T-helper 1 cell treated with Interleukin-12 subunit alpha and Interleukin-12 subunit beta and Interleukin-4 antibody, amounts not matched to agents 30 ng/mL and 1 ng/mL, for 36 hours (primary cell): ENCODE measurements at regions not wholly inside any gene's neighbourhood (a gene's known extent, or its start where the extent isn't known, plus 50 kb on each side); places are given as distances from the start of the nearest gene placed in this dataset.

Experiments used
- intact Hi-C: fragments of 100-400 bp; cut with micrococcal nuclease; formaldehyde crosslinking; loops from one replicate; pipeline ENCODE4 v1.15.1; 2024

- intact Hi-C loops, result no loop called here
Observed at GRCh38 chr2:153020201-153020600, 301.8 kb downstream of the ARL6IP6 start.

- intact Hi-C loops, result no loop called here
Observed at GRCh38 chr2:153005071-153005730, 286.8 kb downstream of the ARL6IP6 start.

GRCh38 chr2:153004627-153005026 lies 286.2 kb downstream of the ARL6IP6 start:
- intact Hi-C loops, result no loop called here

DNA sequence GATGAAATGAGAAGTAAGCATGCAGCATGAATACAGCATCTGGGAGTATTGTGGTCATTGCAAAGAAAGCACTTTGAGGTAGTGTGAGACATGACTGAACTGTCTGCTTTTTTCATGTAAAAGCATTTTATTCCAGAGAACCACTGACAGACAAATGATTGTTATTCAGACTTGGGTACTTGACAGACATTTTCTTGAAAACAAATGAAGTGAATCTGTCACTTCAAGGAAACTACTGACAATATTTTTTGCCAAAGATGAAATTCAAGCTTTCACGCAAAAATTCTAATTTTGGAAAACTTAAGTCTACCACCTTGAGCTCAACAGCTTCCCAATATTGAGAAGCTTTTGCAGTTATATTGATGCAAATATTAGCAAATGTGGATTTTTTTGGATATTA lies 255.7 kb downstream of the ARL6IP6 start:
- intact Hi-C loops, result no loop called here

DNA sequence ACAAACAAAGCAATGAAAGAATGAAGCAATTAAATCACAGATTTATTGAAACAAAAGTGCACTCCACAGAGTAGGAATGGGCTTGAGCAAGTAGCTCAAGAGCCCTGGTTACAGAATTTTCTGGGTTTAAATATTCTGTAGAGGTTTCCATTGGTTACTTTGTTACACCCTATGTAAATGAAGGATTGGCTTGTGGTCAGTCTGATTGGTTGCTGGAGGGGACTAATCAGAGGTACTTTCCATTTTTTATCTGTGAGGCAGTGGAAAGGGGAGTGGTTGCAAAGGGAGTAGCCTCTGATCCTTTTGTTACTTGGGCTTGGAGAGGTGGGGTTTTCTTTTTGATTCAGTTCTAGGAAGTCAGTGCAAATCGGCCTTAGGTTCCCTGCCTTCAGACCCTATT lies 253.3 kb downstream of the ARL6IP6 start:
- intact Hi-C loops, result no loop called here

DNA sequence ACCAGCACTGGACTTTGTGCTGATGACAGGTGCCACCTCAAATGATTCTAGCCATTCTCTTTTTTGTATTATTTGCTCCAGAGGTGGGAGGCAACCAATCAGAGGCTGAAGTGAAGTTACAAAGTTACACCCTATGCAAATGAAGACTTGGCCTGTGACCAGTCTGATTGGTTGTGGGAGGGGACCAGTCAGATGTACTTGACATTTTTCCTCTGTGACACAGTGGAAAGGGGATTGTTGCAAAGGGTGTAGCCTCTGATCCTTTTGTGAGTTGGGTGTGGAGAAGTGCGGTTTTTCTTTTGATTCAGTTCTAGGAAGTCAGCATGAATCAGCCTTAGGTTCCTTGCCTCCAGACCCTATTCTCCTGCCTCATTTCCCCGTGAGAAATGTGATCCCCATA lies 244.0 kb downstream of the ARL6IP6 start:
- intact Hi-C loops, result no loop called here

- intact Hi-C loops, result no loop called here
Observed at GRCh38 chr2:152961351-152961750, 242.9 kb downstream of the ARL6IP6 start.

GRCh38 chr2:152950126-152950525 lies 231.7 kb downstream of the ARL6IP6 start:
- intact Hi-C loops, result no loop called here

DNA sequence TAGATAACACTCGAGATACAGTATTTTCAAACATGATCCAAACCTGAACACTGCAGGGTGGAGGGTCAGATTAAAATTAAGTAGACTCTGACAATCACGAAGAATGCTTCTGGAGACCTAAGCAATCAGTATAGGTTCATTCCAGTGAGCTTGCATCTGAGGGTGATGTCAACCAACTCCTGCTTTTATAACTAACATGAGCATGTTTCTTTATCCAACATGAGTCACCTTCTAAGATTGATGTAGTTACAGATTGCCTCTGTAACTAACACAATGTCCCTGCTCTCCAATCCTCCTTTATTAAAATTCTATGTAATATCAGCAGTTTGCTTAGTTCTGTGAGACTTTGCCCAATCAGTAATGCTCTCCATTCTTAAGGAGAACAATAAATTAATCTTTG lies 225.7 kb downstream of the ARL6IP6 start:
- intact Hi-C loops, result no loop called here

DNA sequence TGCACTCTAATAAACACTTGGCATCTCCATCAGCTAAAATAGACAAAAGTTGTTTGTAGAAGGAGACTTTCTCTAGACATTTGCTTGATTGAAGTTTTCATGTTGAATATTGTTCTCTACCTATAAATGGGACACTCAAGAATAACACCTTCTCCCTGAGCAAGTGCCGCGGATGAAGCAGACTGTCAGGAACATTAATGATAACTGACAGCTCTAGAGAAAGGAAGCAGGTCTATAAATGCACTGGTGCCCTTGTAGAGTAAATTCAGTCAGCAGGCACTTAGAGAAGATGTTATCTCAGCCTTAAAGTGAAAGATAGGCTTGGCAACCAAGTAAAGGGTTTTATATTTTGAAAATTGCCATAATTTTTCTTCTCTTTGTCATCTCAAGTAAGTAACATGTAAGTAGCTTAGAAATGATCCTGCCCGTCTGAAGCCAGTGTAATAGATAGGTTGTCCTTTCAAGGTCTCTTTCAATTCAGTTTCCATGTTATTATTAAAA lies 224.6 kb downstream of the ARL6IP6 start:
- intact Hi-C loops, result no loop called here

GRCh38 chr2:152930501-152930900 lies 212.1 kb downstream of the ARL6IP6 start:
- intact Hi-C loops, result no loop called here

GRCh38 chr2:152929628-152930027 lies 211.2 kb downstream of the ARL6IP6 start:
- intact Hi-C loops, result loop anchor here (5.0 kb wide), 1 partner anchor 187 kb away; no protein-coding TSS in a partner anchor

DNA sequence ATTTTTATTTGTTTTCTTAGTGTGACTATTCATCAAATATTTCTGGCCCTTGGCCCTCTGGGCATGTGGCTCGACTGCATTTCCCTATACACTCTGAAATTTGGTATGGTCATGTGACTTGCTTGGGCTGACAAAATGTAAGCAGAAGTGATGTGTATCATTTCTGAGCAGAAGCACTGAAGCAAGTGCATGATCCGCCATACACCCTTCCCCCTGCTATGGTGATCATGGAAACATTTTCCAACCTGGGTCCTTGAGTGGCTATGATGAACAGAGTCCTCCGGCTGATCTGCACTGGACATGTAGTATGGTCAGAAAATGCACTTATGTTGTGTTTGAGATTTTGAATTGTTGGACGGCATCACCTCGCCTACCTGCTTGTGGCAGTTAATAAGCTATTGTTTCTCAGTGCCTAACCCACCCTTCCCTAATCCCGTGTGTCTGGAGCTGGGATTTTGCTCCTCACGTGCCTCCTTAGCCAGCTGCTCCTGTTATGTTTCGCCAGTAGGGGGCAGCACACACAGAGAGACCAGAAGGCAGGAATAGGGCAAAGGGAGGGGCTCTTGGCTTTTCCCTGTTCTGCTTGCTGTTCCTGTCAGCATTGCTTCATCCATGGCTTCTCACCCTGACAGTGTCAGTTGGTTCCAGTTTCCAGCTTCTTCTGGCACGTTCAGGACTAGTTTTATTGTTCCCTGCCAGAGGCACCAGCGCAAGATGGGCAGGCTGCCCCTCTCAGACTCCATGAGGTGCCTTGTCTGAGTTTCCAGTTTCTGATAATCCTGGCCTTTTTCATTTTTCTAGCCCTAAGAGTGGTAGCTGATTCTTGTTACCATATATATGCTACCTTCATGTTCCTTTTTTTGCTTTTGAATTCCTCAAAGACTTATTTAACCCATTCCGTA lies 207.4 kb downstream of the ARL6IP6 start:
- intact Hi-C loops, result loop anchor here (1.0 to 5.0 kb wide), 3 partner anchors 183 to 594 kb away; no protein-coding TSS in a partner anchor

DNA sequence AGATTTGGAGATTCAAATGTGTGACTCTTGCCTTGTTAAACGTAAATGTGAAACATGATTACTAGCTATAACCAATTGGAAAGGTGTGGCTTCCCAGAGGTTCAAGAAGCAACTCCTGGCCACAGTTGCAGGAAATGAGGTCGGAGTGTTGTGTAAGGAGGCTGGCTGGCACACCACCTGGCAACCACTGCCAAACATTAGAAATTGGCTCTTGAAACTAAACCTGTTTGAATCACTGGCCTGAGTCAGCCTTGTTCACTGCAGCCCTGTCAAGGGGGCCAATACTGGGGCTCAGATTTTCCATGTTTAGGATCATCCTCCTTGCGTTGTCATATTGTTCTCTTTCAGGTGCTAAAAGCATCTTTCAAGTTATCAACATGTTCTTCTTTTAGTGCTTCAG lies 206.3 kb downstream of the ARL6IP6 start:
- intact Hi-C loops, result loop anchor here (5.0 kb wide), 1 partner anchor 182 kb away; no protein-coding TSS in a partner anchor

DNA sequence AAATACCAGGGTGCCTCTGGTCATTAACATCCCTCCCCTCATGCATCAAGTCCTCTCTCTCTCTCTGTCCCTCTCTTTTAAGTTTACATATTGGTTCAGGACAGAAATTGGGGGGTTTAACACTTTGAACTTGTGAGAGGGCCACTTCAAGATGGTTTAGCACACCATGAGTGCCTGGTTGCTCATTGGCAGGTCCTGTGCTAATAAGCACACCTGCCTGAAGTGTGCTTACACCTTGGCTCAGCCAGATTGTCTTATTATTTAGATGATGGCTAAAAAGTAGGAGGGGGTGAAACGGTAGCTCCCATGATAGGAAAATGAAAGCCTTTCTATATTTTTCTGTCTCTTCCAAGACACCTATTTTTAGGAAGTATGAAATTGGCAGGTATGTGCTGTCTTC lies 205.8 kb downstream of the ARL6IP6 start:
- intact Hi-C loops, result no loop called here

DNA sequence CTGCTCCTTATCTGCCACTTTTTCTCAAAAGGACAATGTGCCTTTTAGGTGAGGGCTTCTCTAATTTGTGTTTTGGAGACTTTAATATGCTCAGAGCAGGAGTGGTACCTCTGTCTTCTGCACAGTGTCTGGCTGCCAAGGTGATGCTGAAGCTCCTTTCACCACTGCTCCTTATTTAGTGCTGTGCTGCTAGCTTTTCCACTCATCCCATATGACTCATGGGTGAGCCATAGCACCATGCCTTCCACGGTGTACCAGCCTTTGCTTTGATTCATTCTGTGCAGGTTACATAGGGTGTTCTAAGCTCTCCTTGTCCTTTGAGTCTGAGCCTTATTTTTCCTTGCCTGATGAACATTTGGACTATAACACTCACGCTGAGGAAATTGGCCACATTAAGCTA lies 202.4 kb downstream of the ARL6IP6 start:
- intact Hi-C loops, result no loop called here

DNA sequence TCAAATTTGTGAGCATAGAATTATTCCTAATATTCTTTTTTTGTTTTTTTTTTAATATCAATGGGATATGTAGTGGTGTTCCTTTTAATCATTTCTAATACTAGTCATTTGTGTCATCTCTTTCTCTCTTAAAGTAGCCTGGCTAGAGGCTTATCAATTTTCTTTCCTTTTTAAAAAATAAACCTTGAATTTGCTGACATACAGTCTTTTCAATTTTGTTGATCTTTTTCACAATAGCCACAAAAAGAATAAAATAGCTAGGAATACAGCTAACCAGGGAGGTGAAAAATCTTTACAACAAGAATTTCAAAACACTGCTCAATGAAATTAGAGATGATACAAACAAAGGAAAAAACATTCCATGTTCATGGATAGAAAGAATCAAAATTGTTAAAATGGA lies 192.6 kb downstream of the ARL6IP6 start:
- intact Hi-C loops, result no loop called here

- intact Hi-C loops, result no loop called here
Observed at GRCh38 chr2:152907046-152907445, 188.6 kb downstream of the ARL6IP6 start.

GRCh38 chr2:152894051-152894450 lies 175.6 kb downstream of the ARL6IP6 start:
- intact Hi-C loops, result no loop called here

DNA sequence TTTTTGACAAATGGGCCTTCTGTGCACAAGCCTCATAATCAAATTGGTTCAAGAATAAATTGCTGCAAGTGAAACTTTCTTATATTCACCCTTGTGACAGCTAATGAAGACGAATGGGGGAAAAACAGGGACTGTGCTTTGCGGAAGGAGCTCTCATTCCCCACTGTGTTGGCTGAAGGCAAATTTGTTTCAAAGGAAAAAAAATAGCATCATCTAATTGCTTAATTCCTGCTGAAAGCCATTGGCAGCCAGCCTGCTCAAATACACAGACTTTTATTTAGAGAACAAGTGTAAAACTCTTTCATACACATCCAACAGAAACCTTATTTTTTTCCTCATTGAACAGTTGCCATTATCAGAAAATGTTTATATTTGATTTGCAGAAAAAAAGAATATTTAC lies 172.3 kb downstream of the ARL6IP6 start:
- intact Hi-C loops, result no loop called here

- intact Hi-C loops, result no loop called here
Observed at GRCh38 chr2:152883951-152884487, 165.6 kb downstream of the ARL6IP6 start.

GRCh38 chr2:152881527-152881926 lies 163.1 kb downstream of the ARL6IP6 start:
- intact Hi-C loops, result no loop called here
